Dedifferentiated amniotic fluid mesenchymal stem cell (primary cell): ENCODE measurements at regions not wholly inside any gene's neighbourhood (a gene's known extent, or its start where the extent isn't known, plus 50 kb on each side); places are given as distances from the start of the nearest gene placed in this dataset.
A peak's percentile ranks its signal among the peaks of the same experiment; 100 is the strongest.
"Not testable (repeated sequence)": the region's sequence is repeated elsewhere in the genome, so short reads cannot be mapped to it uniquely, and the experiment has no call there.

Source experiments
- DNase-seq: peaks from one replicate; pipeline ENCODE4 v3.0.0-alpha.2; 2016; ENCODE audit errors: extremely low spot score

DNA sequence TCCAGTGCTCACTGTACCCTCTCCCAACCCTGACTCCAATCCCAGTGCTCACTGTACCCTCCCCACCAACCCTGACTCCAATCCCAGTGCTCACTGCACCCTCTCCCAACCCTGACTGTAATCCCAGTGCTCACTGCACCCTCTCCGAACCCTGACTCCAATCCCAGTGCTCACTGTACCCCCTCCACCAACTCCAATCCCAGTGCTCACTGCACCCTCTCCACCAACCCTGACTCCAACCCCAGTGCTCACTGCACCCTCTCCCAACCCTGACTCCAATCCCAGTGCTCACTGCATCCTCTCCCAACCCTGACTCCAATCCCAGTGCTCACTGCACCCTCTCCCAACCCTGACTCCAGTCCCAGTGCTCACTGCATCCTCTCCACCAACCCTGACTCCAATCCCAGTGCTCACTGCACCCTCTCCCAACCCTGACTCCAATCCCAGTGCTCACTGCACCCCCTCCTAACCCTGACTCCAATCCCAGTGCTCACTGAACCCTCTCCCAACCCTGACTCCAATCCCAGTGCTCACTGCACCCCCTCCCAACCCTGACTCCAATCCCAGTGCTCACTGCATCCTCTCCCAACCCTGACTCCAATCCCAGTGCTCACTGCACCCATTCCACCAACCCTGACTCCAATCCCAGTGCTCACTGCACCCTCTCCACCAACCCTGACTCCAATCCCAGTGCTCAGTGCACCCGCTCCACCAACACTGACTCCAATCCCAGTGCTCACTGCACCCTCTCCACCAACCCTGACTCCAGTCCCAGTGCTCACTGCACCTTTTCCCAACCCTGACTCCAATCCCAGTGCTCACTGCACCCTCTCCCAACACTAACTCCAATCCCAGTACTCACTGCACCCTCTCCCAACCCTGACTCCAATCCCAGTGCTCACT, 136.3 kb upstream of the ZNF618 start:
- not testable (repeated sequence) for DNase-seq

DNA sequence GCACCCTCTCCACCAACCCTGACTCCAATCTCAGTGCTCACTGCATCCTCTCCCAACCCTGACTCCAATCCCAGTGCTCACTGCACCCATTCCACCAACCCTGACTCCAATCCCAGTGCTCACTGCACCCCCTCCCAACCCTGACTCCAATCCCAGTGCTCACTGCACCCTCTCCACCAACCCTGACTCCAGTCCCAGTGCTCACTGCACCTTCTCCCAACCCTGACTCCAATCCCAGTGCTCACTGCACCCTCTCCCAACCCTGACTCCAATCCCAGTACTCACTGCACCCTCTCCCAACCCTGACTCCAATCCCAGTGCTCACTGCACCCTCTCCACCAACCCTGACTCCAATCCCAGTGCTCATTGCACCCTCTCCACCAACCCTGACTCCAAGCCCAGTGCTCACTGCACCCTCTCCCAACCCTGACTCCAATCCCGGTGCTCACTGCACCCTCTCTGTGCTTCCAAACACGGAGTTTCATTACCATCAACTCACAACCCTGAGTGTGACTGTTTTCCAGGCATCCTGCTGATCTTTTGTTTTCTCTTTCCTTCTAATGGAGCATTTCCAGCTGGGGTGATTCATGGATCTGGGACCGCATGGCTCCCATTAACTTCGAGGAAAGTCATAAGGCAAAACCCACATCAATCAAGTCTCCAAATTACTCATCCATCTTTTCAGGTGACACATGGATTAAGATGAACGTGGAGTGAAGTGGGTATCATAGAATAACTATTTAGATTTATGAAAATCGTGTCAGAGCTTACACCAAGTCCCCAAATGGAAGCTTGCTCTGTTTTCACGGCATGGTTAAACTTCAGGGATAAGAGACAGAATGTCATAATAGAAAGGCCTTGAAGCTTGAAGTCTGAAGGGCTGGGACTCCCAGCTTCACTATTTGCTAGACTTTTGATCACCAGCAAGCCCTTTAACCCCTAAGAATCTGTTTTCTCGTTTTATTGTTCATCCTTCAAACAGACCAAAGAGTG, 135.3 kb upstream of the ZNF618 start:
- not testable (repeated sequence) for DNase-seq

DNA sequence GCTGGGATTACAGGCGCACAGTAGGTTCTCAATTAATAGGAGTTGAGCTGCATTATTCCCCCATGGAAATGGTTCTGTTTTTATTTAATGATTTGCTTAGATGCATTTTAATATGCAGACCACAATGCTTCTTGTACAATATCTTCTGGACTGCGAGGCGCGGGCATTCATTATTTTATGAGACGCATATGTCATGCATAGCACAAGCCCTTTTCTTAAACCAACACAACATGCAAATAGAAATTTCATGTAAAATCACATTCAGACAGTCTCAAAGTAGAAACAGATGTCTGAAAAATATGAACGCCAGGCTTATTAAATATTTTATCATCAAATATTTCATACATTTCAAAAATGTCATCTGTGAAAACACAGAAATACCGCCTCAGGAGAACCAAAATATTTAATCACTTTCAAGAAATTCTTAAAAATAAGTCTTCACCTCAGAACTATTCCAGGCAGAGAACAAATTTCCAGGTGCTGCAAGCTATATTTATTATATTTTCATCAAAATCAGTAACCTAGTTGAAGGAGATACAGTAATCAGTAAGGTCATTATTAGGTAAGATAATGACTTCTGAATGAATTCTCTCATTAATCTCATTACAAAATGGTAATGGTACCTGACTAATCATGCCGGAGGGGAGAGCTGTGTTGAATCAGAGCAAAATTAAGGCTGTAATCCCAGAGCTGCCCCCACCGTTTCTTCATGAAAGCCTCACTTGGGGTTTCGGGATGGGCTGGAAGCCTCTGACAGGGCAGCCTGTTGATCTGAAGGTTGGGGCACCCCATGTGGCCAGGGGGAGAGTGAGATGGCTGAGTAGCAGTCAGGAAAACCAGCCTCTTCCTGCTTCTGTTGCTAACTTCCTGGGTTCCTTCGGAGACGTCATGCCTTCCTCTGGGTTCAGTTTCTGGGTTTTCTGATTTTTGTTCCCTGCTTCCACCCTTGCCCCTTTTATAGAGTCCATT, 133.9 kb upstream of the ZNF618 start:
- DNase-seq, result no peak

DNA sequence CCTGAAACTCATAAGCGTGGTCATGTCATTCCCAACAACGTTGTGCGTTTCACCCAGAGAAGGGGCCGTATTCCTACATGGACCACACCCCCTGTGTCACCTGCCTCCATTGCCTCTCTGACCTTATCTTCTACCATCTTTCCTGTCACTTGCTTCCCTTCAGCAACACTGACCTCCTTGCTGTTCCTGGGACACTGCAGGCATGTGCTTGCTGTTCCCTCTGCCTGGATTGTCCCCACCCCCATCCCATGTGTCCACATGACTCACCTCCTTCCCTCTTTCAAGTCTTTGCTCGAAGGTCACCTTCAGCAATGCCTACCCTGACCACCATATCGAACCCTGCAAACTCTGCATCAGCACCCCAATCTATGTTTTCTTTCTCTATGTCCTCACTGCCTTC, 133.2 kb upstream of the ZNF618 start:
- no peak for DNase-seq

DNA sequence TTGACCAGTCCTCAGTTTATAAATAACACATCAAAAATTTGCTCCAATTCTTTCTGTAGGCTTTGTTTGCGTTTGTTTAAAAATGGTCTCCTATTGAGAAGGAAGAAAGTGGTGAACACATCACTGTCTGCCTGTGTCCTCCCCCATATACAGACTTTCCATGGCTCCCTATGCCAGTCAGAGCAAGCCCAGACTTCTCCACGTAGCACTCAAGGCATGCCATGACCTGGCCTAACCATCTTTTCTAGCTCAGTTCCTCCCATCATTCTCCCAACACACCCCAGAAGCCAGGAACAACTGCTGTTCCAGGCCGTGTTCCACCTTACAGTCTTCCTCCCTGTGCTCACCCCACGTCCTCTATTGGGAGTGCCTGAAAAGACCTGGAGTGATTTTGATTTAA, 129.6 kb upstream of the ZNF618 start:
- DNase-seq, result no peak

DNA sequence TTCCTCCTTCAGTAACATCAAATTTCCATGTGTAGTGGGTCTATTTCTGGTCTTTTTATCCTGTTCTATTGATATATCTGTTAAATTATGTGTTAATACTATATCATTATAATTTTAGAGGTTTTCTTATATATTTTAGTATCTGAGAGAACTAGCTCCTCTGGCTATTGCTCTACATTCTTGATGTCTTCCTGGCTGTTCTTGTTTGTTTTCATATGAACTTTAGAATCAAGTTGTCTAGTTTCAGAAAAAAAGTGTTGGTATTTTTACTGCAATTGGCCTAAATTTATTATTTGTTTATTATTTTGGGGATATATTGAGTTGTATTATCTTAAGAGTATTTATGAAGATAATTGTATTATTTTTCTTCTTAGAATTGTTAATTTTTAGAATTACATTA, 128.0 kb upstream of the ZNF618 start:
- no peak for DNase-seq

DNA sequence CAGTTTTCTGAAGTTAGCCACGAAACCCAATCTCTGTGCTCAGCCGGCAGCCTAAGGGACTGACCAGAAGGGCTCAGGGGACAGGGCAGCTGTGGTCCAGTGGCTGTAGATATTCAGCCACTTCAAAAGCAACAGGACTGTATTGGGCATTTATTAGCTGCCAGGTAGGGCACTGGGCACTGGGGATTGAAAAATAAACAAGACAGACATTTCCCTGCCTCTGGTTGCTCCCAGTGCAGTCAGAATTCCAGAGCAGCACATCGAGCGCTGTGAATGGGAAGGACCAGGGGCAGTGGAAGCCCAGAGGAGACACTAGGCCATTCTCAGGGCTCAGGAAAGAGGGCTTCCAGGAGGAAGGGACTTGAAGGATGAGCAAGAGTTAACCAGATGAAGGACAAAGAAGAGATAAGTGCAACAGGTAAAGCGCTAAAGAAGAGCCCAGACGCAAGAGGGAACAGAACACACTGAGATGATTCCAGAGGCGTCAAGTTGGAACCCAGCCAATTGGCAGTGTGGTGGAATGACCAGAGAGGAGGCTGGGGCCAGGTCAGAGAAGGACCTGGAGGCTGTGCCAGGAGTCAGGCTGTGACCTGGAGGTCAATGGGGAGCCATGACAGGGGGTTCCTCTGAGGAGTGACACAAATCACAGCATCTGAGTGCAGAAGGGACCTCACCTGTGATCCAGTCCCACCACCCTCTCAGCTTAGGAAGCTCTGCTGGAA, 122.5 kb upstream of the ZNF618 start:
- DNase-seq, result no peak

DNA sequence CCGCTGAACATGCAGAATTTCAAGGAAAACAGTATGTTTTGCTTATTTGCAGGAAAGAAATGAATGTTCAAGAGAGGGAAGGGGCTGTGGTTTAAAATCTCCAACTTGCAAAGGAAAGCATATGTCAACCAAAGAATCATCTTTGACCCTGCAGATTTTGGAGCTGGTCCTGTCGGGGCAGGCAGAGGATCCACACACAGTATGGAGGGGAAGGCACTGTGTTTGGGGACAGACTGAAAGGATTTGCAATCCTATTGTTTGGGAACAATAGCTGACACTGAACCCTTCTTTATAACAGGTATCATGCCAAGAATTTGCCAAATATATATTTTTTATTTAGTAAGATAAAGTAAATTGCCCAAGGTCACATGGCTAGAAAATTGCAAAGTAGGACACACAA, 121.4 kb upstream of the ZNF618 start:
- no peak for DNase-seq

DNA sequence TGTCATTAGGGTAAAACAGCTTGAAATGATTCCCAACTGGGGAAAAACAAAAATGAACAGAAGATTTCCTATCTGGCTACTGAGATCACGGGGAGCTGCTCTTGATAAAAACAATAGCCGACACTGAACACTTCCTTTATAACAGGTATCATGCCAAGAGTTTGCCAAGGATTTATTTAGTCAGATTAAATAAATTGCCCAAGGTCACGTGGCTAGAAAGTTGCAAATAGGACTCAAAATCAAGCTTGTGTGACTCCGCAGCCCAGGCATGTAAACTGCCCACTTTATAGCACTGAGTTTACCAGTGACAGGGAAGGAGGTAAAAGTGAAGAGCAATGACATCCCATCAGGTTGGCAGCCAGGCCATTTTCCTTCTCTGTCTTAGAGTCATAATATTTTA, 120.7 kb upstream of the ZNF618 start:
- DNase-seq, result no peak

DNA sequence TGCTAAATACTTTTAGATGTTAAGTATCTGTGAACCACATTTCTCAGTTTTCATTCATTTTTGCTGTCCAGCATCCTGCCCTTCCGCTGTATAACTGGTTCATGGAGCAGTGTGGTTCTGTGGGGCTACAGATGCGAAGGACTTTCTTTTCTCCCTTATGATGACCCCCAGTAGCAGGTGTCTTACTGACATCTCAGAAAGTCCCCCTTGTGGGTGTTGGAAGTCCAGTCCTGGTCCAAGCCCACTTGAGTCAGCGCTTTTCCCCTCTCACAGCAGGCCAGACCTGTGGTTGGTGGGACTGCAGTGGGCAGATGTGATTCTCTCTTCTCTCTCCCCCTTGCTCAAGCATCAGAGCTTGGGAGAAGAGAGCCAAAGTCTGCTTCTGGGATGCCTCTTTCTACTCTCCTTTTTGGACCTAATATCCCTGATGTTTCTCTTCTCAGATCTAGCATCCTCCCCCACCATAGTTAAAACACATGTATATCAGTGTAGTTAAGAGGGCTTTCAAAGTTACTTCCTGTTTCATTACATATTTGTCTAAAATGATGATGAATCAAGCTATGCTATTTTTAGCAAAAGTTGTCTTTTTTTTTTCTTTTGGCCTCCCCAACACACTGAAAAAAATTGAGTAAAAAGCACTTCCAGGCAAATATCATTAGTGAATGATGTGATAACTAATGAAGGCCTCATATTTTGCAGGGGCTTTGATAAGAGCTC, 119.5 kb upstream of the ZNF618 start:
- DNase-seq, result no peak

DNA sequence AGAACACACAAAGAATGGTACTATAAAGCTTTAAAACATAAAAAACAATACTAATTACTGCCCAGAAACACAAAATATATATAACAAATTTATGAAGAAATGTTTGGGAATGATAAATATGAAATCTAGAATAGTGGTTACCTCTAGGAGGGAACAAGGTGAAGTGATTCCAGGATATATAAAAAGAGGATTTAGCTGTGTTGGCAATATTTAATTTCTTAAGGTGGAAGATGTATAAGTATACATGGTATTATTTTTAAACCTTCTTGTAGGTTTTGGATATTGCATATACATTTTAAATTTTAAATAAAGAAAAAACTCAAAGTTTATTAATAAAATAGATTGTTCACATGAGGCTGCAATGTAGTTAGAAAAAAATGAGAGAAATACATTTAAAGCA, 112.7 kb upstream of the ZNF618 start:
- no peak for DNase-seq

DNA sequence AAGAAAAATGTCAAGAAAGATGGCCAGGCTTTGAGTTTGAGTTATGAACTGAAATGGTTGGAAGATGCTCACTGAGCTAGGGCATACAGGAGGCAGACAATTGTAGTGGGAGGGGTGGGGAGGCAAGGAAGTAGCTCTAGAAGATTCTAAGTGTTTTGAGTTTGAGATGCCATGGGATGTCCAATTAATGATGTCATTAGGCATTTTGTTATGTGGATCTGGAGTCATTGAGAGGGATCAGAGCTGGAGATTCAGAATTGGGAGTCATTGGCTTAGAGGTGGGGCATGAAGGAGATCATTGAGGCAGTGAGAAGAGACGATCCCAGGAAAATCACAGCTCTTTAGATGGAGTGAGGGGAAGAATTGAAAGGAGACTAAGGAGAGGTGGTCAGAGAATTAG, 111.5 kb upstream of the ZNF618 start:
- DNase-seq, result no peak

DNA sequence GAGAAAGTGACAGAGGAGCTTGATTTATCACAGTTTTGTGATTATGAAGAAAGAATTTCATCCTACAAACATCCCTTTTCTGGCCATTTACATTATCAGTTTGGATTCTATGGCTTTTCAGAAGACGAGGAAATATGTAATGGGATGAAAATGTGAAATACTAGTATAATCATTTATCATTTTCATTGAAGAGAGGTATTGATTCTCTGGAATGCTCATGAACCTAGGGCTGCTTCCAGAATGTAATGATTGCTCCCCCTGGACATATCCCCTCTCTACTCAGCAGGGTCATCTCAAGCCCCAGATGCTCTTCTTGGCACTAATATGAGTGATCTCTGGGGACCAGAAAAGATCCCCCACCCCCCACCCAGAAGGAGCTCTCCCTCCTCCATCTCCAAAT, 106.7 kb upstream of the ZNF618 start:
- no peak for DNase-seq

DNA sequence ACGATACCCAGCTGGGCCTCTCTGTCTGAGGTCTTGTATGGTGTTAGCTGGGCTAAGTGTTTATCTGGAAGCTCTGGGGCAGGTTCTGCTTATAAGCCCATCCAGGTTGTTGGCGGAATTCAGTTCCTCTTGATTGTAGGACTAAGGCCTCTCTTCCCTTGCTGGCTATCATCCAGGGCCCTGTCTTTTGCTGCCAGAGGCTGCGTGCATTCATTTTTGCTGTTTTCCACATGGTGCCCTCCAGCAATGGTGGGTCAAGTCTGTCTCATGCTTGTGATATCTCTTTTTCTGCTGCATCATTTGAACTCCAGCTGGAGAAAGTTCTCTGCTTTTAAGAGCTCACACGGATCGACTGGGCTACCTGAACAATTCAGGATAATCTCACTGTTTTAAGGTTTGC, 105.7 kb upstream of the ZNF618 start:
- no peak for DNase-seq

DNA sequence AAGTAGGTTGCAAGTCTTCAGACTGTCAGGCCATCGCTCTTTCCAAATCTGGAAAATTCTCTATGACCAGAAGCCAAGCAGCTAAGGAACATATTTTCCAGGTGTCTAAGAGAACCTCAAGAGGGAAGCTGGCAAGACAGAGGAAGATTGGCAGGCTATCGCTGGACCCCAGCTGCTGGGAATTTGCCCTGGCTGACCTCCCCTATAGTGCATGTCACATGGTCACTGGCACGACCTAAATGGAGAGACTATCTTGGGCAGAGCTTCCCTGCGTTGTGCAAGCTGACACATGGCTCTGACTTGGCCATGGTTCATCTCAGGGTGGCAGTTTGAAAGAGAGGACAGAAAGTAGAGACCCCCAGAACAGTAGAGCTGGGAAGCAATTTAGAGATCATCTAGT, 104.9 kb upstream of the ZNF618 start:
- DNase-seq, result no peak

DNA sequence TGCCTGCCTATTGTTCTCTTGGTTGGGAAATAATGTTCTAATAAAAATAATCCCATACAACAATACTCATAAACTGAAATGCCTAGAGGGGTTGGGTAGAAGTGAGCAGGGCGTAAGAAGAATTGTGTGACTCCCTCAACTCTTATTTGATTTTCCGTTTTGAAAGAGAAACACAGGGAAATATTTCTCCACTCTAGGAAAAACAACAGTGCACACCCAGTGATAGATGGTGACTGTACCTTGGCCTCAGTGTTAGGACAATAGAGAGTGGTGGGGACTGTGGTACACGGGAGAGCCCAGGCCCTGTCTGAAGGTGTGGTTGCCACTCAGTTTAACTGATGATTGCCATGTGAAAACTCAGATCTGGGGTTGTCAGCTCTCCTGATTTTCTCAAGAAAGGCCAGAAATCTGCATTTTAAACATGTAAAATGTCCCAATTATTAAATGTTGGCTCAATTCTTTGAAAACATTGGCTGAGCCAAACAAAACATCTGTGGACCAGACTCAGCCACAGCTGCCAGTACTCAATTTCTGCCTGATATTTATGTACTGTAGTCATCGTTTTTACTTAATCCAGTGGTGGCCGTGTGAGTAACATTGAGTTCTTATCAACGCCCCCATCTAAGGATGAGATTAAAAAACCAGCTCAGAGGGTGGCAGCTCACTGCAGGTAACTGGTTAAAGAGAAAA, 103.8 kb upstream of the ZNF618 start:
- peak; percentile 59 for DNase-seq

DNA sequence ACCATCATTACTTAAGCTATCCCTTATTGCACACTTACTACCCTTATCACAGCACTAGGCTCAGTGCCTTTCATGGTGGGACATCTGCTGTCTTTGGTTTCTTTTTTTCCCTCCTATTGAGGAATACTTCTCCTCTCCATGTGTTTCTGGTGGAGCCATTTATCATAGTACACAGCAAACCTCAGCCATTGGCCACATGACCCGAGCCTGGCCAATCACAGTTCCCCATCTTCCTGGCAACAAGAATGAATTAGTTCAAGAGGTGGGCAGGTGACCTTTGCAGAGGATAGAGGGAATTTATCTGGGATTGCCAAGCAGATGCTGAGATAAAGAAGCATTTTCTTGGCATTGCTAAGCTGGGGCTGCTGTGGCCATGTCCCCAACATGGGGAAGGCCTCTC, 101.1 kb upstream of the ZNF618 start:
- no peak for DNase-seq

DNA sequence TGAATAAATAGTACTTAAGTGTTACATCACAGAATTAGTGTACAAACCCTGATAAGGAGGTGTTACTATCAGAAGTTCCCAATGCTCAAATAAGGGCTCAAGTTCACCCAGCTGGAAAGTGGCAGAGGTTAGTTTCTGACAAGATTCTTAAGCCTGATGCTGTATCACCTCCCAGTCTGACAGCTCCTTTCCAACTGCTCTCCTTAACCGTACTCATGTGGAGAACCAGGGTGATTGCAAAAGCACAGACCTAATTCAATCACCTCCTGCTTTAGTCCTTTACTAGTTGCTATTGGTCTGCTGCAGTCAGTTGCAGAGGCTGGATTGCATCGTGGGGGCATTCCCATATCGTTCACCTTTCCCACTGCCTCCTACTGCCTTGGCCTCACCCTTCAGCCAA, 100.4 kb upstream of the ZNF618 start:
- no peak for DNase-seq

DNA sequence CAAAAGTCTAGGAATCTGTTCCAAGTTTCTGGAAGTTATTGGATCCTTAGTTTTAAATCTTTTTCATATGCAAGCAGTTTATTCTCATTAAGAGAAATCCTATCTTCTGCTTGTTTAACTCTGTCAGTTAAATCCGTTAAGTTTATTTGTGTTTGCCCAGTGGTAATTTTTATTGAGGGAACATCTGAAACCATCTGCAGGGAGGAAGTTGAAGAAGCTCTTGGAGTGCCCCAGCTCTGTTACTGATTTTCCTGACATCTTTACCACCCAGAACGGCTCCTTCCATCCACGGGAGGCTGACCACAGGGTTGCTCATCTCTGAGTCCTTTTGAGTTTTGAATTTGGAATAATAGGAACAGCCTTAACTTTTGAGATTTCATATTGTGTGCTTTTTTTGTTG, 99.9 kb upstream of the ZNF618 start:
- no peak for DNase-seq

DNA sequence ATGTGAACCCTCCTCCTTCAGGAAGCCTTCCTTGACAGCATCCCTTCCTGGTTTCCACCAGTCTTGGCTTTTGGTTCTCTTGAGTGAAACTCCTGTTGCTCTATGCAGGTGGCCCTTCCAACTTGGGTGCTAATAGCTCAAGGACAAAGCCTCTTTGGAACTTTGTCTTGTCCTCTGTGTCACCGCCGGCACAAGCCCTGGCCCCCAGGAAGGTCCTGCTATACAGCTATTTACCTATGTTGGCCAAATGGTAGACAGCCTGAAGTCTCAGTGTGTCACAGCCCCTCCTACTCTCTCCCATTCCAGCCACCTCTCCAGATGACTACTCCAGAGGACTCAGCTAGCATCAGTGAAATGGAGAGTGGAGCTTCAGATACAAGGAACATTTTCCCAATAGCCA, 94.7 kb upstream of the ZNF618 start:
- DNase-seq, result no peak
